ENCODE measurements at regions not wholly inside any gene's neighbourhood (a gene's known extent, or its start where the extent isn't known, plus 50 kb on each side); places are given as distances from the start of the nearest gene placed in this dataset.

DNA sequence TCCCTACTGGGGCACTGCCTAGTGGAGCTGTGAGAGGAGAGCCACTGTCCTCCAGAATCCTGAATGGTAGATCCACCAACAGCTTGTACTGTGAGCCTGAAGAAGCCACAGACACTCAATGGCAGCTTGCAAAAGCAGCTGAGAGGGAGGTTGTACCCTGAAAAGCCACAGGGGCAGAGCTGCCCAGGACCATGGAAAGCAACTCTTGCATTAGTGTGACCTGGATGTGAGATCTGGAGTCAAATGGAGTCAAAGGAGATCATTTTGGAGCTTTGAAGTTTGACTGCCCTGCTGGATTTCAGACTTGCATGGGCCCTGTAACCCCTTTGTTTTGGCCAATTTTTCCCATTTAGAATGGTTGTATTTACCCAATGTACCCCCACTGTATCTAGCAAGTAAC lies 871.4 kb upstream of the PRMT6 start:
- DNase-seq = no peak

DNA sequence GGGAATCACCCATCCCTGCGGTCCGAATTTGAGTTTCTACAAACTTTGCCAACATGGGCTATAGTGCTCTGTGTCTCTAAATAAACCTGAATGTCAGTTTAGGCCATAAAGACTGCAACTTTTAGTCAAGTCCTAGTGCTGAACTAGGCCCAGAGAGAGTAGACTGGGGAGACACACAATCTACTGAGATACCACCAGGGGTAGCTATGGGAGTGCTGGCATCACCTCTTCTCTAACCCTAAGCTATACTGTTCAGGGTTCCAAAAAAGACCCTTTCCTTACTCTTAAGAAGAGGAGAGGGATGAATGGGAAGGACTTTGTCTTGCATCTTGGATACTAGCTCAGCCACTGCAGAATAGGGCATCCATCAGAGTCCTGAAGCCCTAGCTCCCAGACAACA lies 866.7 kb upstream of the PRMT6 start:
- no peak for DNase-seq

DNA sequence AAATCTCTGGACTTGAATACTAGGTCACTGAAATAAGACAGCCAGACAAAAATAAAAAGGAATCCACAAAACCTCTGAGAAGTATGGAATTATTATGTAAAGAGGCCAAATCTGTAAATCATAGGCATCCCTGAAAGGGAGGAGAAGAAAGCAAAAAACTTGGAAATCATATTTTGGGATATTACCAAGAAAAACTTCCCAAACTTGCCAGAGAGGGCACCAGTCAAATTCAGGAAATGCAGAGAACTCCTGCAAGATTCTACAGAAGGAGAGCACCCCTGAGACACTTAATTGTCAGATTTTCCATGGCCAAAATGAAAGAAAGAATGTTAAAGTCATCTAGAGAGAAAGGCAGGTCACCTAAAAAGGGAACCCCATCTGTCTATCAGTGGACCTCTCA lies 862.3 kb upstream of the PRMT6 start:
- no peak for DNase-seq

DNA sequence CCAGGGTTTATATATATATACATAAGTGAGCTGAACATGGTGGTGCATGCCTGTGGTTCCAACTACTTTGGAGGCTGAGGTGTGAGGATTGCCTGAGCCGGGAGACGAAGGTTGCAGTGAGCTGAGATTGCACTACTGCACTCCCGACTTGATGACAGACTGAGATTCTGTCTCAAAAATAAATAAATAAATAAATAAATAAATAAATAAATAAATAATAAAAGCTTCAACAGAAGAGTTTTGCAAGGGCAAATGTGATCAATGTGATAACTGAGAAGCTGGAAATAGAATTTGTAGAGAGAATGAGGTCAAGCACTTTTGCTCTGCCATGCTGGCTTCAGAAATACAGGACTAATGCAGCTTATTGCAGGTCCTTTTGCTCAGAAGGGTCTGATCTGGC lies 855.8 kb upstream of the PRMT6 start:
- no peak for DNase-seq

DNA sequence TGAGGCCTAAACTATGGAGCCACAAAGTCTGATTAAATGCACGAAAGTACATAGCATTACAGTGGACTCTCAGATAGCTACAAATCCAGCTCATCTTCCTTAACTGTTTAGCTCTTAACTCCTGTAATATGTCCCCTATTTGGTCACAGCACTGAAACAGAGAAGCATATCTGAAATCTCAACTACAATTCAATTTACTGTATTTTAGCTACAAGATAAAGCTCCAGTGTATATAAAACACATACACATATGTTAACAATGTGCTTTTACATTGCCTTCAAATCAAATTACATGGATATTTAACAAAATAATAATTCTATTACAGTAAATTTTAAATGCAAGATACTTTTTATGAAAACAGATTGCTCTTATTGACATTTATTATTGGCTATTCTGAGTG lies 849.3 kb upstream of the PRMT6 start:
- DNase-seq = no peak

DNA sequence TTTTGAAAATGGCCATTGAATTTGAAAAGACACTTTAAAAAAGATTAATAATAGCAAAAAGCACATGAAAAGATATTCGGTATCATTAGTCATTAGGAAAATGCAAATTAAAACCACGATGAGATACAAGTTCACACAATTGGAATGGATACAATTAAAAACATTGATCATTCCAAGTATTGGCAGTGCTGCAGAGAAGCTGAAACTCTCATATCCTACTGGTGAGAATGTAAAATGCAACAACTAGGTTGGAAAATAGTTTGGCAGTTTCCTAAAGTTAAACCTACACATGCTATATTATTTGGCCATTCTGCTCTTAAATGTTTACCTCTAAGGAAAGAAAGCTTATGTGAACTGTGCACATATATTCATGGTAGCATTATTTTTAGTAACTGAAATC lies 838.7 kb upstream of the PRMT6 start:
- no peak for DNase-seq

DNA sequence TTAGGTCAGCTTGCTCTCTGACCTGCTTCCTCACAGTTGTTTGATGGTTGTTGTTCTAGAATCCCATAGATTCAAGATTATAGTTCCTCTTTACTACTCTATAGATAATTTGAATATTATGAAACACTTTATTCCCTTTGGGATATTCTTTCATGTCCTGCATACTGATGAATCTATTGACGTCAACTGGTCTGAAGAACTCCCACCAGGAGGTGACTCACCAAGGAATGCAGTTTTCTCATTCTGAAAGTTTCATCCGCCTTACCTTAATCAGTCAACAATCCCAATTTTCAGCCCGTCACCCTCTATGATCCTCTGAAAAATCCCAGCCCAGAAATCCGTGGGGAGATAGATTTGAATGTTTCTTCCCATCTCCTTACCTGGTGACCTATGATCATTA lies 834.1 kb upstream of the PRMT6 start:
- DNase-seq = no peak

DNA sequence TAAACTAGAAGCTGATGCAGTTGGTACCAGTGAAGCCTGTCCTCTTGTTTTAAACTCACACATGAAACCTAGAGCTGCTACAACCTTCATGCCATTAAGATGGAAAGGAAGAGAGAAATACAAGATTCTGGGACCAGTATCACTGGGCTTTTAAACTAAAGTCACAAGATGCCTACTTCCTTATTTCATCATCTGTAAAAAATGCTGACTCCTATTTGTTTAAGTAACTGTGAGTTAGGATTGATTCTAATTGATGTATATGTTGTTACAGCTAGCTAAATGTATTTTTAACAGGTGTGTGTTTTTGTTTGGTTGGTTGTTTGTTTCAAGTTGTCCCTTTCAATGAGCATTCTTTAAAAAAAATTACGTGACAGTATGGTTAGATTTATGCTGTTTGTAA lies 833.3 kb upstream of the PRMT6 start:
- no peak for DNase-seq

DNA sequence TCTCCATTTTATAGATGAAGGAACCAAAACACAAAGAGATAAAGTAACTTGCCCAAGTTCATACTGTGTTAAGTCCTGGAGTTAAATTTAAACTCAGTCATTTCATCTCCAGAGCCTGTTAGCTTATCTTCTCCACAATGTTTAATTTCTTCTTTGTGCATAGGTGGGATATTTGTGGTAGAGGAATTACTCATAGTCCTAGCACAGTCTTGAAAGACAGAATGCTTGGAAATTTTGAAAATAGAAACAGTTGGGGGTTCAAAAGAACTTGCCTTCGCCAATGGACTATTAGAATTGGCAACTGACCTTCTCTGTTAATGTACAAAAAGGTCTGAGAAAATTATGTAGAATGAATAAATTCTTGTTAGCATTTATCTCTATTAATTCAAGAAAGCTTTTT lies 832.0 kb upstream of the PRMT6 start:
- no peak for DNase-seq

DNA sequence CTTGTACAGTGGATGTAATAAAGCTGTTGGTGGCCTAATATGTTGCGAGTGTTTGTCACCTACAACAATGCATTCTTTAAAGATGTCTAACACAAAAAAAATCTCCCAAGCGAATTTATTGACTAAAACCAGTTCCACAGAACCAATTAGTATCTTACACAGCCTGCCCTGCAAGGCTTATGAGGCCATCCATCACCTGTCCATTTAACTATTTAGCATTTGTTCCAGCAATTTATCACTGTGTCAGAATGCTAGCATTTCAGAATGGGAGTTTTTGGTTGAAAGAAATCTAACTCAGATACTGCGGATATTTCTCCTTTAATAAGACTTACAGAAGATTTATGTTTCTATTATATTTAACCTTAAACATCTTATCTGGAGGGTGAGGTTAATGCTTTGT lies 831.1 kb upstream of the PRMT6 start:
- no peak for DNase-seq

DNA sequence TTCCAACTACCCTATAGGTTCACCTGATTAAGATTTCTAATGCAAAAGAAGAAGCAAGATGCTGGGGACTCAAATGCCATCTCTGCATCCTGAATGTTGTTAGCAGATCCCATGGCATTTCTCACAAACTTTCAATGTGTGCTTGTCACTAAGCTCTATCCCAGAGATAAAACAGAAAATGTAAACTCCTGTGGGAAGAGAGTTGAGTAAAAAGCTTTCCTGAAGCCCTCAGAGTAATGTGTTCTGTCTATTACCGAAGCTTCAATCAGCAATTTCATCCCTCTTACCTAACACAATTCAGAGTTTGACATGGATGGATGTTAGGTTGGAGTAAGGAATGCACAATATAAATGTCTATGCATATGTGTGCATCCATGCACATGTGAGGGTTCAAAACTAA lies 829.9 kb upstream of the PRMT6 start:
- no peak for DNase-seq

DNA sequence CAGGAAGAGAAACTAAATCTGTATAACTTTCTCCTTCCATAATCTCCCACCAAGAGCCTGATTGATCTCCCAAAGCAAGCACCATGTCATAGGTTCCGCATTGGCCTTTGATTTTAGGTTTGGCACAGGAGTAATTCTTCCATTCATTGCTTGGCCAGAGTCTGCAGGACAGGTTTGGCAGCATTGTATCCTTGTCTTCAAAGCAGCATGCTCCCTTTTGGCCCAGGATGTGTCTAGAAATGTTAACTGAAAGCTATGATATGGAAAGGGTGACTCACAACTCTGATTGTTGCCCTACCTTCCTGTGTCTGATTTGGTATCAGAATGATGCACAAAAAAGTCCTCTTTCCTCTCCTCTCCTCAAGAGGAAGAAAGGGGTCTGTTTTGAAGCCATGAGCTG lies 824.3 kb upstream of the PRMT6 start:
- DNase-seq = no peak

DNA sequence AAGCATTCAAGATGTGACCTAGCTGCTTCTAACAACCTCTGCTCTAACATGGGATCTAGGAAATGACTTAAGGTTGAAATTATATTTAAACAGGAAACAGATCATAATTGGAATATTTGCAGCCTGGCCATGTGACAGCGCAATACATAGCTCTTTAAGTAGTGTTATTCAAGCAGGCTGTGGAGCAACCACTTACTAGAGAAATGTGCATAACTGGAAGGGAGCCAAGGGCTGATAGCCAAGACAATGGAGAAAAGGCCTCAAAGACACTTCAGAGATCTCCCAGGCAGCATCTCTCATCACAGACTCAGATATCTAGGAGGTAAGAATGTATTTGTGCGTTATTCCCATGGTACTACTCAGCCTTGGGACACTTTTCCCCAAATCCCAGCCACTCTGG lies 823.0 kb upstream of the PRMT6 start:
- no peak for DNase-seq

DNA sequence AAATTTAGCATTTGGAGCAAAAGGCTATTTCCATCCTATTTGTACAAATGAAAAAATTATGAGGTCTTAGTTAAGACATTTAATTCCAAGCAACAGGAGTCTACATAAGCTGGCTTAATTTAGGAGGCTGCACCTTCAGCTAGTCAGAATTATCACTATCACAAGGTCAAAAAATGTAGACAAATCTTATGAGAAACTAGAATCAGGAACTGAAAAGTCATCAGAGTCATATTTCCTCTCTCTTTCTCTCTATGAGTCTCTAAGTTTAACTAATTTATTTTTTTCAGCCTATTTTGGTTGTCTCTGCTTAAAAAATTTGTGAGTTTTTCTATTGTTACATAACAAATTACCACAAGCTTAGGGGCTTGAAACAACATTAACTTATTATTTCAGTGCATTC lies 807.1 kb upstream of the PRMT6 start:
- no peak for DNase-seq

DNA sequence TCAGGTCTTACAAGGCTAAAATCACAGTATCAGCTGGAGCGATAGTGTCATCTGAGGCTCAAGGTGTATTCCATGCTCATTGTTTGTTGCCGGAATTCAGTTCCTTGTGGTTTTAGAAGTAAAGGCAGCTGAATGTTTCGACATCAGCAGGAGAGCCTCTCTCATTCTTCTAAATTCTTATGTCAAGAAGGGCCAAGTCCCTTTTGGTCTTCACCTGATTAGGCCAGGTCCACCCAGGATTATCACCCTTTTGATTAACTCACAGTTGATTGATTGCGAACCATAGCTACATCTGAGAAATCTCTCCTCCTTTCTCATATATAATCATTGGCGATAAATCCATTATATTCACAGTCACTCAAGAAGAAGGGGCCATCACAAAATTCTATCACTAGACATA lies 806.7 kb upstream of the PRMT6 start:
- DNase-seq = no peak

DNA sequence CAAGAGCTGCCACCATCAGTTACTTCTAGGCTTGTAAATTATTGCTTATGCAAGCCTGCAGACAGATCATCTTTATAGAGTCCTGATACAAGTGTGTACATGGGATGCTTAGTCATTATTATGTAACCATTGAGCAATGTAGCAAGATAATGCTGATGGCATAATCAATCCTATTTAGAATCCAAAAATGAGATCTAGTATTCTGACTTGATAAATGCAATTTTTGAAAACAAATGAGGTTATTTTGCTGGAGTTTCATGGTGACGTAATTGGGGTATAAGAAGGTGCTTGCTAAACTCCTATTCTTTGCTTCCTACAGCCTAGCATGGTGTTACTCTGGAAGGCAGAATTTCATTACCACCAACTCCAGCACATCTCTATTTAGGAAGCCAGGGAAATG lies 801.7 kb upstream of the PRMT6 start:
- no peak for DNase-seq

DNA sequence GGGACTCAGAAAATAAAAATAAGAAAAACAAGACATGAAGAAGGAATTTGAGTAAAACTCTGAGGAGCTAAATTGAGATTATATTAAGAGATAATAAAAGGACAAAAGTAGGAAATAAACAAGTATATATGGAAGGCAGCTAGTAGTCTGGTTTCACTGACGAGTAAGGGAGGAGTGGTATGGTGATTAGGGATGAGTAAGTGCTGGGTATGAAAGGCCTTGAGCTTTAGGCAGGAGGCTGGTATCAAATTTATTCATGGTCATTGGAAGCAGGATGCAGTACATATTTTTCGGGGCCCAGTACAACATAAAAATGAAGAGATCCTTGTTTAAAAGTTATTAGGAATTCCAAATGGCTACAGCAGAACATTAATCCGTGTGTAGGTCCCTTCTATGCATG lies 789.7 kb upstream of the PRMT6 start:
- DNase-seq = no peak

DNA sequence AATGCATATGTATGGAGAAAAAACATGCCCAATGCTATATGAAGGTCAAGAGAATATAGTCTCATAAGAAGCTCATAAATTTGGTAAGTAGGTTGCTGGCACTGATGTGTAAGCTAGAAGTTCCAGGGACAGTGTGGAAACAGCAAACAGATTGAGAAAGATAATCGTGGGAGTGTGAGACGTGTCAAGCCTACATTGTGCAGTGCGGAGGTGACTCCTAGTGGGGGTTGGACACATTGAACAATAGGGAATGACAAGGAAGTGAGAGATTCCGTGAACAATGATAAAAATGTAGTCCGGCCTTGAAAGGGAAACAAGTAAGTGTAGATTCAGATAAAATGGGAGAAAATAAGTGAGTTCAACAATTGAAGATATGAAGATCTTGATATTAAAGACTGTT lies 788.4 kb upstream of the PRMT6 start:
- DNase-seq = no peak

DNA sequence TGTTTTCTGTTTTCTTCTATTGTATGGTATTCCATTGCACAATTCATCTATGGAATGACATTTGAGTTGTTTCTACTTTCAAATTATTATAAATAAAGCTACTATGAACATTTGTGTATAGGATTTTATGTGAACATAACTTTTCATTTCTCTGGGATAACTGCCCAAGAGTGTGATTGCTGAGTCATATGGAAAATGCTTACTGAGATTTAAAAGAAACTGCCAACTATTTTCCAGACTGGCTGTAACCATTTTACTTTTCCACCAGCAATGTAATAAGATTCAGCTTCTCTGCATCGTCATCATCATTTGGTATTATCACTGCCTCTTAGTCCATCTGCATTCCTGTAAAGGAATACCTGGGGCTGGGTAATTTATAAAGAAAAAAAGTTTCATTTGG lies 779.6 kb upstream of the PRMT6 start:
- no peak for DNase-seq

DNA sequence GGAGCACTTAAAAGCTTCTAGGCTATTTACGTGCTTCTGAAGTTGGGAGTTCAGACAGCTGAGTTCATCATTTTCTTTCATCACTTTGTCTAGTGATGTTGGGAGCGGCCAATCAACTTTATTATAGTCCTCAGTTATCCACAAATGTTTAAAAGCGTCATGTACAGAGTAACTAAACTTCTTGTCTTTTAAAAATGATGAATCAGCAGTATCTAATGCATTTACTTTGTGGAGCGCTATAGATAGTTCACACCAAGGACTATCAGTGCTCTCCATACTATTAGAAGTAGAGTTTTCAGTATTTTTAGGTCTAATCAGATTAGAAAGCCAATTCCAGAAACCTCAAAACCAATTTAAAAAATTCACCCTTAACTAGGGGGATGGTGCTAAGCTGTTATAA lies 778.7 kb upstream of the PRMT6 start:
- DNase-seq = no peak

DNA sequence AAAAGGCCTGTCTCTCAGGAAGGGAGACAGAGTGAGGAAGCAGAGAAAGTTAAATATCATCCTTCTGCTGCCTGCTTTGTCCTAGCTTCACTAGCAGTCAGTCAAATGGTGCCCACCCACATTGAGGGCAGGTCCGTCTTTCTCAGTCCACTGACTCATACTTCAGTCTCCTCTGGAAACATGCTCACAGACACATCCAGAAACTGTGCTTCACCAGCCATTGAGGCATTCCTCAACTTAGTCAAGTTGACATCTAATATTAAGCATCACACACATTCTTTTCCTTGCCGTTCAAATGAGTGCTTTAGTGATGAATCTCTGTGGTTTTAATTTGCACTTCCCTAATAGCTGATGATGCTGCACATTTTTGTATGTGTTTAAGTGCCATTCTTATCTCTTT lies 777.8 kb upstream of the PRMT6 start:
- DNase-seq = no peak

DNA sequence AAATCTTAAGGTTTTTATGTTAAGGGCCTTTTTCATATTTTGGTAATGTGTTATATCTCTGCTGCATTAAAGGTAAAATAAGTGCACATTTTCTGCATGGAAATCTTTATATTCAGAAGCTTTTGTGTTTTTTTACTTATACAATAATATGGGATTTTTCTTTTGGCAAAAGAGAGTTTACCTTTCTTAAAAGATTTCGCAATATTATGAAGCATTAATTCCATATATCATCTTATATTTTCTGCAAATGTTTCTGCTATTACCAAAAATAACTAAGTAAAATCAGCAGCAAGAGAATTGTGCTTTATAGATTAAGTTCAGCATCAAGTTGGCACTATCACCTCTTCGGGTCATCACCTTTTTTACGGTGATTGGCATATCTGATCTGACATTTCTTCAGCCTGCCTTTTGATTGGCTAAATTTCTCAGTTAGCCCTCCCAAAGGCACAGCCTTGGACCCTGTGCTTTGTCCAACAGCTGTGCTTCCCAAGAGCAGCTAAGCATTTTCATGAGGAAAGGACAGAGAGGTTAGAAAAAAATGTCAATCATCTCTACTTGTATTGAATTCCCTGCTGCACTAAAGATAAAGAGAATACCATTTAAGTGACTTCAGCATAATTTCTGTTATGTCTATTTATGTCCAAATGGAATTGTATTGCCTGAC lies 767.1 kb upstream of the PRMT6 start:
- DNase-seq = no peak

DNA sequence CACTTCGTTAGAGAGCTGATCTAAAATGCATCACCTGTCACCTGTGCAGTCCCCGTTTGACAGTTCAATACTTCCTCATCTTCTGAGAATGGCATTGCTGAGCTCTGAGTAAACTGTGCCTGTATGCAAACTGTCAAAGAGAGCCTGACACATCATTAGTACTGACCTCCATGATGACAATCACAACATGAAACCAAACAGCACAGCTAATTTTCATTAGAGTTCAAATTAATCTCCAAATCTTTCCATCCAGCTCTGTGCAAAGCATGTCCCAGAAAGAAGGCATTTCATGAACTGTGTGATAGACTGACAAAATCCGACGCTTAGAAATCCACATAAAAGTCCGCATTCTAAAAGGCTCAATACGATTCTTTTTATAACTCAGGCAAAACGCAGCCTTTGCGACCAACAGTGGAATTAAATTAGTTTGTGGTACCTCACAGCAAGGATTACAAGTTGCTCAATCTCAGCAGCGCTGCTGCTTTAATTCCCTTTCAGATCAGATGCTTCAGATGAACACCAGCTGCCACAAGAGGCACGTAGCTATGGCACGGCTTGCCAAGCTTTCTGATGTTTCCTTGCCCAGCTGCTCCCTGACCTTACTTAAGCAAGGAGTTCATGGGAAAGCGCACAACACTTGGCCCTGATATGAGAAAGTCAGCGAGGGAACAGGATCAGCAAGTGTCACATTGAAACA lies 765.5 kb upstream of the PRMT6 start:
- no peak for DNase-seq

DNA sequence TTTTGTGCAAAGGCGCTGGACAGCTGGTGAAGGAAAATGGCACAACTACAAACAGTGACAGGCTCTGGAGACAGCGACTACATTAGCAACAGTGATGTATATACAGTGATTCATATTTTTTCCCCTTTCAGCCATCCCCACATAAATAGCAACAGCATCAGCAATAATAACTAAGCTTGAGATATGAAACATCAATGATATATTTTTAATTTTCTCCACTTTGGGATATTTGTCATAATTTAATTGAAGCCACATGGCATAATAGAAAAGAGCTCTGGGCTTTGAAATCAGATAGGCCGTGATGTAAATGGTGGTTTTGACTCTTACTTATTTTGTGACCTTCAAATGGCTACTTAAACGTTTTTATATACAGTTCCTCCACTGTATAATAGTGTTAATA lies 764.3 kb upstream of the PRMT6 start:
- no peak for DNase-seq

DNA sequence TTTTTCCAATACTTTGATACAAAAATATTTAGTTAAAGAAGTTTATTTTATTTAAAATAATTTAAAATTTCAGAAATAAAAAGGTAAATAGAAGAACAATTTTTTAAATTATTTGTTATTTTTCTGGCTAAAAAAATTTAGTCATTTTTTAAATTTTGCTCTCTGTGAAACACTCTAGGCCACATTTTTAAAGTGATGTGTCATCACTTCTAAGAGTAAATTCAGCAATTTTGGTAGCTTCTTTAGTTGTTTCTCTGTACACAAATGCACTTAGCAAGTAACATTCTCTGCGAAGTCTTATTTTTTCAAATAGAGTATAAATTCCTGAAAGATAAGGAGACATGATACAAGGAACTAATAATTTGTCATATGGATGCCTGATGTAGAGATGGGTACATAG lies 760.0 kb upstream of the PRMT6 start:
- DNase-seq = no peak

All from T-helper 1 cell (primary cell).